ENCODE measurements at regions not wholly inside any gene's neighbourhood (a gene's known extent, or its start where the extent isn't known, plus 50 kb on each side); places are given as distances from the start of the nearest gene placed in this dataset.

DNA sequence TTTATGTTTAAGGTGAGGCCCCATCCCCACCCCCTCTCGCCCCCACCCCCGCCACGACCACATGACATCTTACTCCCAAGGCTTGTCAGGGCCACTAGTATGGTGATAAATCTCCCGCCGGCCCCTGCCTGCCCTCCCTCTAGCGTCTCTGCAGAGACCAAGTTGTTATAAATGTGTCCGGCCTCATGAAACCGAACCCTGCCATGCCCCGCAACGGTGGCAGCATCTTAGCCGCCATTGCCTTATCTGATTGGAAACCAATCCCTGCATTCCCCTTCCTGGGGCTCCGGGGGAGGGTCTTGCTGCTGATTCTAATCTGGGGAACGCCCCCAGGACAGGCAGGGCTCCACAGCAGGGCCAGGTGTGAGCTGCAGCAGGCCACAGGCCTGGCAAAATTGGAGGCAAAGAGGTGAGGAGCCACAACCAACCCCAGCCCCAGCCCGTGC is 352.4 kb downstream of the C16orf95 start:
- TF ChIP-seq, protein P1, sequence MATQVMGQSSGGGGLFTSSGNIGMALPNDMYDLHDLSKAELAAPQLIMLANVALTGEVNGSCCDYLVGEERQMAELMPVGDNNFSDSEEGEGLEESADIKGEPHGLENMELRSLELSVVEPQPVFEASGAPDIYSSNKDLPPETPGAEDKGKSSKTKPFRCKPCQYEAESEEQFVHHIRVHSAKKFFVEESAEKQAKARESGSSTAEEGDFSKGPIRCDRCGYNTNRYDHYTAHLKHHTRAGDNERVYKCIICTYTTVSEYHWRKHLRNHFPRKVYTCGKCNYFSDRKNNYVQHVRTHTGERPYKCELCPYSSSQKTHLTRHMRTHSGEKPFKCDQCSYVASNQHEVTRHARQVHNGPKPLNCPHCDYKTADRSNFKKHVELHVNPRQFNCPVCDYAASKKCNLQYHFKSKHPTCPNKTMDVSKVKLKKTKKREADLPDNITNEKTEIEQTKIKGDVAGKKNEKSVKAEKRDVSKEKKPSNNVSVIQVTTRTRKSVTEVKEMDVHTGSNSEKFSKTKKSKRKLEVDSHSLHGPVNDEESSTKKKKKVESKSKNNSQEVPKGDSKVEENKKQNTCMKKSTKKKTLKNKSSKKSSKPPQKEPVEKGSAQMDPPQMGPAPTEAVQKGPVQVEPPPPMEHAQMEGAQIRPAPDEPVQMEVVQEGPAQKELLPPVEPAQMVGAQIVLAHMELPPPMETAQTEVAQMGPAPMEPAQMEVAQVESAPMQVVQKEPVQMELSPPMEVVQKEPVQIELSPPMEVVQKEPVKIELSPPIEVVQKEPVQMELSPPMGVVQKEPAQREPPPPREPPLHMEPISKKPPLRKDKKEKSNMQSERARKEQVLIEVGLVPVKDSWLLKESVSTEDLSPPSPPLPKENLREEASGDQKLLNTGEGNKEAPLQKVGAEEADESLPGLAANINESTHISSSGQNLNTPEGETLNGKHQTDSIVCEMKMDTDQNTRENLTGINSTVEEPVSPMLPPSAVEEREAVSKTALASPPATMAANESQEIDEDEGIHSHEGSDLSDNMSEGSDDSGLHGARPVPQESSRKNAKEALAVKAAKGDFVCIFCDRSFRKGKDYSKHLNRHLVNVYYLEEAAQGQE (IDR thresholded peaks at IDR 0.05; ENCODE audit: insufficient read depth in 1 of 2, low read depth in 2 of 2, low read length in 2 of 2), result no peak
- TF ChIP-seq SIN3A (IDR thresholded peaks at IDR 0.05; ENCODE audit: borderline replicate concordance, insufficient read depth, low read length), result no peak
- no peak for TF ChIP-seq POLR2AphosphoS5 (IDR thresholded peaks at IDR 0.05; ENCODE audit: low read depth, low read length)
